GM23338 (cell line): ENCODE measurements at regions not wholly inside any gene's neighbourhood (a gene's known extent, or its start where the extent isn't known, plus 50 kb on each side); places are given as distances from the start of the nearest gene placed in this dataset.

Source experiments
- CREB1 ChIP-seq: fragments of 250-450 bp; sonication (Bioruptor Pico); IDR thresholded peaks from 2 replicates; pipeline ENCODE4 v1.5.0; 2020; ENCODE audit warnings: low read depth, mild to moderate bottlenecking, moderate library complexity
- EZH2 ChIP-seq: fragments of 200-600 bp; sonication (generic); IDR thresholded peaks from one replicate; pipeline ENCODE4 v1.8.0; 2017; ENCODE audit warnings: antibody characterized with exemption, mild to moderate bottlenecking, low read depth; ENCODE audit not compliant: unreplicated experiment
- EZH2phosphoT487 ChIP-seq: fragments of 200-600 bp; sonication (generic); IDR thresholded peaks from one replicate; pipeline ENCODE4 v1.8.1; 2018; ENCODE audit warnings: antibody characterized with exemption; ENCODE audit not compliant: unreplicated experiment
- NANOG ChIP-seq: IDR thresholded peaks from 2 replicates; pipeline ENCODE4 v1.6.1; 2016; ENCODE audit warnings: antibody characterized with exemption, borderline replicate concordance
- POLR2AphosphoS5 ChIP-seq: IDR thresholded peaks from 2 replicates; pipeline ENCODE4 v1.6.1; 2016; ENCODE audit warnings: antibody characterized with exemption, low read depth
- STAT1 ChIP-seq: IDR thresholded peaks from one replicate; pipeline ENCODE4 v1.6.1; 2016; ENCODE audit warnings: antibody characterized with exemption; ENCODE audit not compliant: unreplicated experiment
- ZNF114 ChIP-seq: fragments of 250-450 bp; sonication (Bioruptor Pico); IDR thresholded peaks from 2 replicates; pipeline ENCODE4 v1.5.0; 2020; ENCODE audit warnings: mild to moderate bottlenecking, moderate library complexity
- ZNF331 ChIP-seq: fragments of 250-450 bp; sonication (Bioruptor Pico); IDR thresholded peaks from 2 replicates; pipeline ENCODE4 v1.5.0; 2020; ENCODE audit warnings: low read depth, mild to moderate bottlenecking, moderate library complexity
- TF ChIP-seq, protein P1 (sequence below), 2 experiments: fragments of 200-600 bp in 1 of 2; sonication (generic) in 1 of 2; conservative IDR thresholded peaks; 2 replicates each; pipeline versions ENCODE4 v1.5.1 to v1.6.1; 2016 to 2017; ENCODE audit warnings: antibody characterized with exemption in 2 of 2, low read depth in 2 of 2, mild to moderate bottlenecking in 2 of 2, moderate library complexity in 1 of 2
- TF ChIP-seq, protein P2 (sequence below): IDR thresholded peaks from one replicate; pipeline ENCODE4 v1.6.1; 2018; ENCODE audit warnings: antibody characterized with exemption; ENCODE audit not compliant: unreplicated experiment
- TF ChIP-seq, protein P3 (sequence below): fragments of 250-450 bp; sonication (Bioruptor Pico); IDR thresholded peaks from 2 replicates; pipeline ENCODE4 v1.5.0; 2020; ENCODE audit warnings: mild to moderate bottlenecking, moderate library complexity
- TF ChIP-seq, protein P4 (sequence below): IDR thresholded peaks from 2 replicates; pipeline ENCODE4 v1.6.1; 2016; ENCODE audit warnings: antibody characterized with exemption

DNA sequence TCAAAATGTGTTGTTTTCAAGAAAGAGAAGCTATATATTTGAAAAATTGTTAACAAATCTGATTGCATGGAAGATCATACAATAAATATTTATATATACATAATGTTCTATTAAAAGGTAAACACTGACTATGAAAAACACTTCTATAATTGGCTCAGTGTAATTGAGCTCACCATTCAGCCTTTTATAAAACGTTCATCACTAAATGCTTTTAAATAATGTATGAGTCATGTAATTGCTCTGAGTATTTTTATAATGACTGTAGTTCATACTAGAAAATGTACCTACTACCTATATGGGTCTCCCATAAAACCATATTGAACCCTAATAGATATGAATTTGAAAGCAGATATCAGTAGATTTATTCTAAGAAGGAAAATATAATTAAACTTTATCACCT, 240.4 kb upstream of the MGAT4C start:
- TF ChIP-seq, protein P1, sequence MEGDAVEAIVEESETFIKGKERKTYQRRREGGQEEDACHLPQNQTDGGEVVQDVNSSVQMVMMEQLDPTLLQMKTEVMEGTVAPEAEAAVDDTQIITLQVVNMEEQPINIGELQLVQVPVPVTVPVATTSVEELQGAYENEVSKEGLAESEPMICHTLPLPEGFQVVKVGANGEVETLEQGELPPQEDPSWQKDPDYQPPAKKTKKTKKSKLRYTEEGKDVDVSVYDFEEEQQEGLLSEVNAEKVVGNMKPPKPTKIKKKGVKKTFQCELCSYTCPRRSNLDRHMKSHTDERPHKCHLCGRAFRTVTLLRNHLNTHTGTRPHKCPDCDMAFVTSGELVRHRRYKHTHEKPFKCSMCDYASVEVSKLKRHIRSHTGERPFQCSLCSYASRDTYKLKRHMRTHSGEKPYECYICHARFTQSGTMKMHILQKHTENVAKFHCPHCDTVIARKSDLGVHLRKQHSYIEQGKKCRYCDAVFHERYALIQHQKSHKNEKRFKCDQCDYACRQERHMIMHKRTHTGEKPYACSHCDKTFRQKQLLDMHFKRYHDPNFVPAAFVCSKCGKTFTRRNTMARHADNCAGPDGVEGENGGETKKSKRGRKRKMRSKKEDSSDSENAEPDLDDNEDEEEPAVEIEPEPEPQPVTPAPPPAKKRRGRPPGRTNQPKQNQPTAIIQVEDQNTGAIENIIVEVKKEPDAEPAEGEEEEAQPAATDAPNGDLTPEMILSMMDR (conservative IDR thresholded peaks at IDR 0.05; ENCODE audit: low read depth in 2 of 2): no peak
- TF ChIP-seq ZNF114 (CRISPR knock-in tag) (no peak), EZH2phosphoT487 (no peak), POLR2AphosphoS5 (no peak), EZH2 (no peak), CREB1 (CRISPR knock-in tag) (no peak), STAT1 (no peak), ZNF331 (CRISPR knock-in tag) (no peak), NANOG (no peak)
- TF ChIP-seq, protein P2, sequence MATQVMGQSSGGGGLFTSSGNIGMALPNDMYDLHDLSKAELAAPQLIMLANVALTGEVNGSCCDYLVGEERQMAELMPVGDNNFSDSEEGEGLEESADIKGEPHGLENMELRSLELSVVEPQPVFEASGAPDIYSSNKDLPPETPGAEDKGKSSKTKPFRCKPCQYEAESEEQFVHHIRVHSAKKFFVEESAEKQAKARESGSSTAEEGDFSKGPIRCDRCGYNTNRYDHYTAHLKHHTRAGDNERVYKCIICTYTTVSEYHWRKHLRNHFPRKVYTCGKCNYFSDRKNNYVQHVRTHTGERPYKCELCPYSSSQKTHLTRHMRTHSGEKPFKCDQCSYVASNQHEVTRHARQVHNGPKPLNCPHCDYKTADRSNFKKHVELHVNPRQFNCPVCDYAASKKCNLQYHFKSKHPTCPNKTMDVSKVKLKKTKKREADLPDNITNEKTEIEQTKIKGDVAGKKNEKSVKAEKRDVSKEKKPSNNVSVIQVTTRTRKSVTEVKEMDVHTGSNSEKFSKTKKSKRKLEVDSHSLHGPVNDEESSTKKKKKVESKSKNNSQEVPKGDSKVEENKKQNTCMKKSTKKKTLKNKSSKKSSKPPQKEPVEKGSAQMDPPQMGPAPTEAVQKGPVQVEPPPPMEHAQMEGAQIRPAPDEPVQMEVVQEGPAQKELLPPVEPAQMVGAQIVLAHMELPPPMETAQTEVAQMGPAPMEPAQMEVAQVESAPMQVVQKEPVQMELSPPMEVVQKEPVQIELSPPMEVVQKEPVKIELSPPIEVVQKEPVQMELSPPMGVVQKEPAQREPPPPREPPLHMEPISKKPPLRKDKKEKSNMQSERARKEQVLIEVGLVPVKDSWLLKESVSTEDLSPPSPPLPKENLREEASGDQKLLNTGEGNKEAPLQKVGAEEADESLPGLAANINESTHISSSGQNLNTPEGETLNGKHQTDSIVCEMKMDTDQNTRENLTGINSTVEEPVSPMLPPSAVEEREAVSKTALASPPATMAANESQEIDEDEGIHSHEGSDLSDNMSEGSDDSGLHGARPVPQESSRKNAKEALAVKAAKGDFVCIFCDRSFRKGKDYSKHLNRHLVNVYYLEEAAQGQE: no peak
- TF ChIP-seq, protein P3, sequence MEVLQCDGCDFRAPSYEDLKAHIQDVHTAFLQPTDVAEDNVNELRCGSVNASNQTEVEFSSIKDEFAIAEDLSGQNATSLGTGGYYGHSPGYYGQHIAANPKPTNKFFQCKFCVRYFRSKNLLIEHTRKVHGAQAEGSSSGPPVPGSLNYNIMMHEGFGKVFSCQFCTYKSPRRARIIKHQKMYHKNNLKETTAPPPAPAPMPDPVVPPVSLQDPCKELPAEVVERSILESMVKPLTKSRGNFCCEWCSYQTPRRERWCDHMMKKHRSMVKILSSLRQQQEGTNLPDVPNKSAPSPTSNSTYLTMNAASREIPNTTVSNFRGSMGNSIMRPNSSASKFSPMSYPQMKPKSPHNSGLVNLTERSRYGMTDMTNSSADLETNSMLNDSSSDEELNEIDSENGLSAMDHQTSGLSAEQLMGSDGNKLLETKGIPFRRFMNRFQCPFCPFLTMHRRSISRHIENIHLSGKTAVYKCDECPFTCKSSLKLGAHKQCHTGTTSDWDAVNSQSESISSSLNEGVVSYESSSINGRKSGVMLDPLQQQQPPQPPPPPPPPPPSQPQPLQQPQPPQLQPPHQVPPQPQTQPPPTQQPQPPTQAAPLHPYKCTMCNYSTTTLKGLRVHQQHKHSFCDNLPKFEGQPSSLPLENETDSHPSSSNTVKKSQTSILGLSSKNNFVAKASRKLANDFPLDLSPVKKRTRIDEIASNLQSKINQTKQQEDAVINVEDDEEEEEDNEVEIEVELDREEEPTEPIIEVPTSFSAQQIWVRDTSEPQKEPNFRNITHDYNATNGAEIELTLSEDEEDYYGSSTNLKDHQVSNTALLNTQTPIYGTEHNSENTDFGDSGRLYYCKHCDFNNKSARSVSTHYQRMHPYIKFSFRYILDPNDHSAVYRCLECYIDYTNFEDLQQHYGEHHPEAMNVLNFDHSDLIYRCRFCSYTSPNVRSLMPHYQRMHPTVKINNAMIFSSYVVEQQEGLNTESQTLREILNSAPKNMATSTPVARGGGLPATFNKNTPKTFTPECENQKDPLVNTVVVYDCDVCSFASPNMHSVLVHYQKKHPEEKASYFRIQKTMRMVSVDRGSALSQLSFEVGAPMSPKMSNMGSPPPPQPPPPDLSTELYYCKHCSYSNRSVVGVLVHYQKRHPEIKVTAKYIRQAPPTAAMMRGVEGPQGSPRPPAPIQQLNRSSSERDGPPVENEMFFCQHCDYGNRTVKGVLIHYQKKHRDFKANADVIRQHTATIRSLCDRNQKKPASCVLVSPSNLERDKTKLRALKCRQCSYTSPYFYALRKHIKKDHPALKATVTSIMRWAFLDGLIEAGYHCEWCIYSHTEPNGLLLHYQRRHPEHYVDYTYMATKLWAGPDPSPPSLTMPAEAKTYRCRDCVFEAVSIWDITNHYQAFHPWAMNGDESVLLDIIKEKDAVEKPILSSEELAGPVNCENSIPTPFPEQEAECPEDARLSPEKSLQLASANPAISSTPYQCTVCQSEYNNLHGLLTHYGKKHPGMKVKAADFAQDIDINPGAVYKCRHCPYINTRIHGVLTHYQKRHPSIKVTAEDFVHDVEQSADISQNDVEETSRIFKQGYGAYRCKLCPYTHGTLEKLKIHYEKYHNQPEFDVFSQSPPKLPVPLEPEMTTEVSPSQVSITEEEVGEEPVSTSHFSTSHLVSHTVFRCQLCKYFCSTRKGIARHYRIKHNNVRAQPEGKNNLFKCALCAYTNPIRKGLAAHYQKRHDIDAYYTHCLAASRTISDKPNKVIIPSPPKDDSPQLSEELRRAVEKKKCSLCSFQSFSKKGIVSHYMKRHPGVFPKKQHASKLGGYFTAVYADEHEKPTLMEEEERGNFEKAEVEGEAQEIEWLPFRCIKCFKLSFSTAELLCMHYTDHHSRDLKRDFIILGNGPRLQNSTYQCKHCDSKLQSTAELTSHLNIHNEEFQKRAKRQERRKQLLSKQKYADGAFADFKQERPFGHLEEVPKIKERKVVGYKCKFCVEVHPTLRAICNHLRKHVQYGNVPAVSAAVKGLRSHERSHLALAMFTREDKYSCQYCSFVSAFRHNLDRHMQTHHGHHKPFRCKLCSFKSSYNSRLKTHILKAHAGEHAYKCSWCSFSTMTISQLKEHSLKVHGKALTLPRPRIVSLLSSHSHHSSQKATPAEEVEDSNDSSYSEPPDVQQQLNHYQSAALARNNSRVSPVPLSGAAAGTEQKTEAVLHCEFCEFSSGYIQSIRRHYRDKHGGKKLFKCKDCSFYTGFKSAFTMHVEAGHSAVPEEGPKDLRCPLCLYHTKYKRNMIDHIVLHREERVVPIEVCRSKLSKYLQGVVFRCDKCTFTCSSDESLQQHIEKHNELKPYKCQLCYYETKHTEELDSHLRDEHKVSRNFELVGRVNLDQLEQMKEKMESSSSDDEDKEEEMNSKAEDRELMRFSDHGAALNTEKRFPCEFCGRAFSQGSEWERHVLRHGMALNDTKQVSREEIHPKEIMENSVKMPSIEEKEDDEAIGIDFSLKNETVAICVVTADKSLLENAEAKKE (CRISPR knock-in tag): no peak
- TF ChIP-seq, protein P4, sequence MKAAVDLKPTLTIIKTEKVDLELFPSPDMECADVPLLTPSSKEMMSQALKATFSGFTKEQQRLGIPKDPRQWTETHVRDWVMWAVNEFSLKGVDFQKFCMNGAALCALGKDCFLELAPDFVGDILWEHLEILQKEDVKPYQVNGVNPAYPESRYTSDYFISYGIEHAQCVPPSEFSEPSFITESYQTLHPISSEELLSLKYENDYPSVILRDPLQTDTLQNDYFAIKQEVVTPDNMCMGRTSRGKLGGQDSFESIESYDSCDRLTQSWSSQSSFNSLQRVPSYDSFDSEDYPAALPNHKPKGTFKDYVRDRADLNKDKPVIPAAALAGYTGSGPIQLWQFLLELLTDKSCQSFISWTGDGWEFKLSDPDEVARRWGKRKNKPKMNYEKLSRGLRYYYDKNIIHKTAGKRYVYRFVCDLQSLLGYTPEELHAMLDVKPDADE: no peak
